Stimulated activated naive CD8-positive, alpha-beta T cell treated with anti-CD3 and anti-CD28 coated beads, Interleukin-15, Interleukin-2, amounts not matched to agents 100 ng/mL and 50 ng/mL, for 24 hours (primary cell): ENCODE measurements at regions not wholly inside any gene's neighbourhood (a gene's known extent, or its start where the extent isn't known, plus 50 kb on each side); places are given as distances from the start of the nearest gene placed in this dataset.

Source experiments
- H3K27ac Mint-ChIP-seq: one replicate; pipeline ENCODE4 v1.8.0; 2021; ENCODE audit warnings: mild to moderate bottlenecking, mixed read lengths
- H3K27me3 Mint-ChIP-seq: one replicate; pipeline ENCODE4 v1.8.0; 2021; ENCODE audit warnings: mixed read lengths
- H3K36me3 Mint-ChIP-seq: one replicate; pipeline ENCODE4 v1.8.0; 2021; ENCODE audit warnings: low read depth, mixed read lengths
- H3K4me1 Mint-ChIP-seq: one replicate; pipeline ENCODE4 v1.8.0; 2021; ENCODE audit warnings: low read depth, mixed read lengths
- H3K4me3 Mint-ChIP-seq: one replicate; pipeline ENCODE4 v1.8.0; 2021; ENCODE audit warnings: mild to moderate bottlenecking, mixed read lengths
- H3K9me3 Mint-ChIP-seq: one replicate; pipeline ENCODE4 v1.8.0; 2021; ENCODE audit warnings: mixed read lengths

DNA sequence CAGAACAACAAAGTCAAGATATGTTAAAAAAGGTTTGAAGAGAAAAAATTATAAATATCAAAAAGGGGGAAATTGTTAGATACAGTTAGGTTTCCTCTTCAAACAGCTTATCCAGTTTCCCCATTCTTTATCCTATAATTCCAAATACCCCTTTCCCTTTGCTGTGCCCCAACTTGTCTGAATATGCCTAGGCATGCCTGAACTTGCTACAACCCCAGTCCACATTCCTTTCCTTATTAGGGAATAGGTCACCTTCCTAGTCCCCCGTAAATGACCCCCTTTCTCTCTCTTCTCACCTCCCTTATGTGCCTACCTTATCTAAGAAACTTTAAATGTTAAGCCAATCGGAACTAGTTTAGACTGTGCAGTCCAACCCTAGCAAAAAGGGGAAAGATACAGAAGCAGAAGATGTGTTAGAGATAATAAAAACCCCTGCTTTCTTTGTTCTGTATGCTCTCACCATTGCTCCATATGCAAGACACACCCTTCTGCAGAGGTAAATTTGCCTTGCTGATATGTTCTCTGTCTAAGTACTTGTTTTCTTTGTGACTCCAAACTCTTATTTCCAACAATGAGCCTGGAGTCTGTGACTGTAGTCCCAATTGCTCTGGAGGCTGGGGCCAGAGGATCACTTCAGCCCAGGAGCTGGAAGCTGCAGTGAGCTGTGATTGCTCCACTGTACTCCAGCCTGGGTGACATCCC is 810.1 kb downstream of the PLA2G4A start:
- Mint-ChIP-seq H3K27me3 (no peaks in the 10 kb centered on the region), H3K27ac (no peak overlapping the region), H3K36me3 (no peaks in the 10 kb centered on the region)

GRCh38 chr1:187641015-187641414 is 812.3 kb downstream of the PLA2G4A start:
- Mint-ChIP-seq H3K4me1 (no peaks in the 10 kb centered on the region), H3K27me3 (no peaks in the 10 kb centered on the region), H3K36me3 (no peaks in the 10 kb centered on the region), H3K9me3 (no peaks in the 10 kb centered on the region), H3K4me3 (no peak overlapping the region), H3K27ac (no peak overlapping the region)

More for the DNA sequence above, 810.1 kb downstream of the PLA2G4A start:
- H3K4me3 Mint-ChIP-seq: no peak overlapping the region
- H3K9me3 Mint-ChIP-seq: peaks cover 7% of the 10 kb centered on the region
- no peaks in the 10 kb centered on the region for H3K4me1 Mint-ChIP-seq

- H3K27ac Mint-ChIP-seq: no peak overlapping the region
- H3K4me3 Mint-ChIP-seq: no peak overlapping the region
- H3K36me3 Mint-ChIP-seq: no peaks in the 10 kb centered on the region
- no peaks in the 10 kb centered on the region for H3K4me1 Mint-ChIP-seq
- H3K27me3 Mint-ChIP-seq: no peaks in the 10 kb centered on the region
- no peaks in the 10 kb centered on the region for H3K9me3 Mint-ChIP-seq
Measured at GRCh38 chr1:187641463-187641862, 812.7 kb downstream of the PLA2G4A start.

DNA sequence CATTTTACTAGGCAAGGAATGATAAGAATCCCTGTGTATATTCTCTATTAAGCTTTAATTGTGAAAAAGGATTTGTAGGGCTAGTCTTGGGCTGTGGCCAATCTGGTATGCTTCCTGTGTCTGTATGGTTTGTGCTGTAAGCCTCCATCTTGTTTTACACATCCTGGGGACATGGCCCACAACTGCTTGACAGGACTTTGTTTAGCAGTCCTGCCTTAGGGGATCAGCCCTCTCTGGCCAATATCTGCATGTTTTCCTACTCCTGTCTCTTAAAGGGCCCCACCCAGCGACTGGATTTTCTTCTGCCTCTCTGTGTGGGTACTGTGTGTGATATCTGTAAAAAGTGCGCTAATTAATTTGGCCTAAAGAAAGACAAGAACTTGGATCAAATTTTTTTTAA is 813.2 kb downstream of the PLA2G4A start:
- Mint-ChIP-seq H3K4me3 (no peak overlapping the region), H3K9me3 (no peaks in the 10 kb centered on the region)

GRCh38 chr1:187645651-187646050 is 816.9 kb downstream of the PLA2G4A start:
- H3K4me3 Mint-ChIP-seq: no peak overlapping the region
- H3K36me3 Mint-ChIP-seq: no peaks in the 10 kb centered on the region
- no peaks in the 10 kb centered on the region for H3K27me3 Mint-ChIP-seq
- H3K27ac Mint-ChIP-seq: no peak overlapping the region
- no peaks in the 10 kb centered on the region for H3K9me3 Mint-ChIP-seq
- H3K4me1 Mint-ChIP-seq: no peaks in the 10 kb centered on the region

More for the DNA sequence above, 813.2 kb downstream of the PLA2G4A start:
- Mint-ChIP-seq H3K27me3 (no peaks in the 10 kb centered on the region), H3K27ac (no peak overlapping the region), H3K4me1 (no peaks in the 10 kb centered on the region), H3K36me3 (no peaks in the 10 kb centered on the region)

DNA sequence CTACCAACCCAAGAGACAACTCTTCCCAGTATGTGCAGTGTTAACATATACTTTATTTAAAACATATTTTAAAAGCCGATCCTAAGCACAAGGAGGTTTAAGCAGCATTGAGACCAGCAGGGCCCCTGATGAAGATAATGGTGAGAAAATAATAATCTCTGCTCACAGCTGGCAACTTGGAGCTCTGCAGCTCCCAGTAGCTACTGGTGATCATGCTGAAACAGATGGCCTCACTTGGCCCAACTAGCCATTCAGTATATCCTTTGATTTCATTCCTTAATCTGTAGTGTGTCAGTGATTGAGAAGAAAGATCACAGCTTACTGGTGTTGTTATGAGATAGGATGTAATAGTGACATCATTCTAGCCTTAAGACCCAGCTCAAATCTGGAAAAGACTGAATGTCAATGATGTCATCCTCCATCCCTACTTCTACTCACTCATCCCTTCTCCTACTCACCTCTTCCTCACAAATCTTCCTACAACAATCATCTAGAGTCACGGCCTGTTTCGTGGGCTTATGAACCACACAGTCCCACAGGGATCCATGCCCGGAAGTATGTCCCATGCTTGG is 817.9 kb downstream of the PLA2G4A start:
- Mint-ChIP-seq H3K9me3 (no peaks in the 10 kb centered on the region), H3K4me3 (no peak overlapping the region), H3K27ac (no peak overlapping the region), H3K27me3 (no peaks in the 10 kb centered on the region), H3K4me1 (no peaks in the 10 kb centered on the region), H3K36me3 (no peaks in the 10 kb centered on the region)

- Mint-ChIP-seq H3K9me3 (no peaks in the 10 kb centered on the region), H3K36me3 (no peaks in the 10 kb centered on the region), H3K4me3 (no peak overlapping the region), H3K4me1 (no peaks in the 10 kb centered on the region), H3K27me3 (no peaks in the 10 kb centered on the region), H3K27ac (no peak overlapping the region)
Measured at GRCh38 chr1:187648091-187648490, 819.3 kb downstream of the PLA2G4A start.

GRCh38 chr1:187654635-187655034 is 825.9 kb downstream of the PLA2G4A start:
- no peak overlapping the region for H3K27ac Mint-ChIP-seq
- H3K4me3 Mint-ChIP-seq: no peak overlapping the region
- no peaks in the 10 kb centered on the region for H3K9me3 Mint-ChIP-seq
- H3K27me3 Mint-ChIP-seq: no peaks in the 10 kb centered on the region
- no peaks in the 10 kb centered on the region for H3K36me3 Mint-ChIP-seq
- no peaks in the 10 kb centered on the region for H3K4me1 Mint-ChIP-seq

DNA sequence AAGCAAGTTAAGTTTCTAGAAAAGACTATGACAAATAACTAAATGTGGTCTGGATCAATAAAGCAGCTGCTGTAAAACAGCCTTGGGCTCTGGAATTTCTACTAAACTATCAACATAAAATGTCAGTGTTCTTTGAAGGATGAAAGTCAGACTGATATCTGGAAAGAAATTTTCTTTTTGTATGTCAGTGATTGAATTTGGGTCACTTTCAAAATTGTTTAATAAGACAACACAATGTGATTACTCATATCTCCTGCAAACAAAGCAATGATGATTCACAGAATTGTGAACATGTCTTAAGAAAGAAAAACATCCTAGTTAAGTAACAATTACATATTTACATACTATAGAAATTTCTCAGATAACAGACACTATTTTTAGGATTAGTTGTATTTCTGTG is 826.4 kb downstream of the PLA2G4A start:
- Mint-ChIP-seq H3K27me3 (no peaks in the 10 kb centered on the region), H3K4me3 (no peak overlapping the region), H3K4me1 (no peaks in the 10 kb centered on the region), H3K36me3 (no peaks in the 10 kb centered on the region), H3K9me3 (no peaks in the 10 kb centered on the region), H3K27ac (no peak overlapping the region)

DNA sequence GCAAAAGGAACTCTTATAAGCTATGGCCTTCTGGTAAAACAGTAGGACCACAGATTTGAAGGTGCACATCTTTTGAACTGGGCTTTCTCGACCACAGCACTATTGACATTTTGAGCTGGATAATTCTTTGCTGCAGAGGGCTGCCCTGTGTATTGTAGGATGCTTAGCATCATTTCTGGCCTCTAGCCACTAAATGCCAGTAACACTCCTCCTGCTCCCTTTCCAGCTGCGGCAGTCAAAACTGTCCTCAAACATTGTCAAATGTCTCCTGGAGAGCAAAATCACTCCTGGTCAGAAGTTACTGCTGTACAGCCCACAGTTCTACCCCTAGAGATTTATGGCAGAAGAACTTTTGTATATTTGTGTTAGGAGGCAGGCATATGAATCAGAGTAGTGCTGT is 836.7 kb downstream of the PLA2G4A start:
- H3K36me3 Mint-ChIP-seq: no peaks in the 10 kb centered on the region
- no peak overlapping the region for H3K27ac Mint-ChIP-seq
- no peaks in the 10 kb centered on the region for H3K9me3 Mint-ChIP-seq
- H3K4me3 Mint-ChIP-seq: no peak overlapping the region
- no peaks in the 10 kb centered on the region for H3K27me3 Mint-ChIP-seq
- no peaks in the 10 kb centered on the region for H3K4me1 Mint-ChIP-seq

DNA sequence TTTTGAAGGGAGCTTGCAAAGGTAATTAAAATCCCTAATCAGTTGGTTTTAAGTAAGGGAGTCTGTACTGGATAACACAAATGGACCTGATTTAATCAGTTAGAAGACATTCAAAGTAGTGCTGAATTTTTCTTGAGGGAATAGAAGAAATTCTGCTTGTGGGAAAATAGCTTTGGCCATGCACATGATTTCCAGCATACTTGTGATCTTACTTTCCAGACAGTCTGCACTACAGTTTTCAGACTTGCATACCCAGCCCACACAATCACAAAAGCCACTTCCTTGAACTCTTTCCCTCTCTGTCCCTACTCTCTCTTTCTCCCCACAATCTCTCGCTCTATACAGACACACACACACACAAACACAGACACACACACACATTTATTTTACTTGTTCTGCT is 852.1 kb downstream of the PLA2G4A start:
- no peak overlapping the region for H3K27ac Mint-ChIP-seq

GRCh38 chr1:187682112-187682511 is 853.4 kb downstream of the PLA2G4A start:
- Mint-ChIP-seq H3K9me3 (peaks cover 4% of the 10 kb centered on the region), H3K4me3 (no peak overlapping the region), H3K27ac (no peak overlapping the region), H3K27me3 (no peaks in the 10 kb centered on the region), H3K36me3 (no peaks in the 10 kb centered on the region), H3K4me1 (no peaks in the 10 kb centered on the region)

More for the DNA sequence above, 852.1 kb downstream of the PLA2G4A start:
- H3K36me3 Mint-ChIP-seq: no peaks in the 10 kb centered on the region
- H3K4me1 Mint-ChIP-seq: no peaks in the 10 kb centered on the region
- H3K9me3 Mint-ChIP-seq: peaks cover 4% of the 10 kb centered on the region
- no peaks in the 10 kb centered on the region for H3K27me3 Mint-ChIP-seq
- no peak overlapping the region for H3K4me3 Mint-ChIP-seq

DNA sequence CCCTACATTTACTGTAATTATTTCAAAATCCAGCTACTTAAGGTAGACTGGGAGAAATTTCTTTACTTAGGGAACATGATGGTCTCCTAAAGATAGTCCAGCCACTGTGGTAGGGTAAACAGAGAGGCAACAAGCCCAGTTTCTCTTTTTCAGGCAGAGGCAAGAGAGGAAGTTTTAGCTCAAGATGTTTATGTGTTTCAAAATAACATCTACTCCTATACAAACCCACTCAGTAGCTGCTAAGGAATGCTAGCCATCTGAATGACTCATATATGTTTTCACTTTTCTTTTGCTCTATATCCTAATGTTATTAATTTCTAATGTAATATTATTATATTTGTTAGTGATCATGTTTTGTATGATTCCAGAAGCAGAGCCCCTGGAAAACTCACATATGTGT is 856.6 kb downstream of the PLA2G4A start:
- Mint-ChIP-seq H3K9me3 (peaks cover 9% of the 10 kb centered on the region), H3K4me1 (no peaks in the 10 kb centered on the region), H3K36me3 (no peaks in the 10 kb centered on the region), H3K4me3 (no peak overlapping the region), H3K27ac (no peak overlapping the region), H3K27me3 (no peaks in the 10 kb centered on the region)

DNA sequence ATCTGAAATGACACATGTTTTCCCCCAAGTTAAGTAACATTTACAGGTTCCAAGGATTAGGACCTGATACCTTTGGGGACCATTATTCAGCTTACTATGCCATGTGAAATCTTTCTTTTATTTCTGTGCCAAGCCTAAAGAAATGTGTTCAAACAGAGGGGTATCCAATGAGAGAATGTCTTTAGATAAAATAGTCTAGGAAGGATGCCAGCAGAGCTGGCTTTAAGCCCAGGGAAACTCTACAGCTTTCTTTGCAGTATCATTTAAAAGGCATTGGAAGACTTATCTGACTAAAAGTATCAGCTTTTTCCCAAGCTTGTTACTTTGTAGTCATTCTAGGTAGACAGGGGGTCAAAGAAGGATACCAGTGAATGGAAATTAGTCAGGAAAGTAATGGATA is 860.4 kb downstream of the PLA2G4A start:
- Mint-ChIP-seq H3K27ac (no peak overlapping the region), H3K4me3 (no peak overlapping the region), H3K4me1 (no peaks in the 10 kb centered on the region), H3K36me3 (no peaks in the 10 kb centered on the region), H3K27me3 (no peaks in the 10 kb centered on the region), H3K9me3 (peaks cover 9% of the 10 kb centered on the region)

DNA sequence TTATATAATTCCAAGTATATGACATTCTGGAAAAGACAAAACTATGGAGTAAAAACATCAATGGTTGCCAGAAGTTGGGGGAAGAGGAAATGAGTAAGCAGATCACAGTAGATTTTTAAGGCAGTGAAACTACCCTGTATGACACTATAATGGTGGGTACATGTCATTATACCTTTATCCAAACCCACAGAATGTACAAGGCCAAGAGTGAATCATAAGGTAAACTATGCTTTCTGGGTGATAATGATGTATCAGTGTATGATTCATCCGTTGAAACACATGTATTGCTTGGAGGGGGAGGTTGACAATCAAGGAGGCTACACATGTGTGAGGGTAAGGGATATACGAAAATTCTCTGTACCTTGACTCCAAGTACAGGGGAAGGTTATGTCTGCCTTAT is 862.7 kb downstream of the PLA2G4A start:
- Mint-ChIP-seq H3K4me3 (no peak overlapping the region), H3K4me1 (no peaks in the 10 kb centered on the region)

GRCh38 chr1:187692799-187693198 is 864.0 kb downstream of the PLA2G4A start:
- Mint-ChIP-seq H3K36me3 (no peaks in the 10 kb centered on the region), H3K4me1 (no peaks in the 10 kb centered on the region), H3K9me3 (peaks cover 9% of the 10 kb centered on the region), H3K4me3 (no peak overlapping the region), H3K27me3 (no peaks in the 10 kb centered on the region), H3K27ac (no peak overlapping the region)

More for the DNA sequence above, 862.7 kb downstream of the PLA2G4A start:
- H3K9me3 Mint-ChIP-seq: peaks cover 9% of the 10 kb centered on the region
- H3K27ac Mint-ChIP-seq: no peak overlapping the region
- no peaks in the 10 kb centered on the region for H3K27me3 Mint-ChIP-seq
- H3K36me3 Mint-ChIP-seq: no peaks in the 10 kb centered on the region
